PC-9 (cell line): ENCODE measurements at regions not wholly inside any gene's neighbourhood (a gene's known extent, or its start where the extent isn't known, plus 50 kb on each side); places are given as distances from the start of the nearest gene placed in this dataset.

Source experiments
- CTCF ChIP-seq: fragments of 200-600 bp; sonication (generic); conservative IDR thresholded peaks from 2 replicates; pipeline ENCODE4 v1.6.1; 2017; ENCODE audit warnings: mixed run types, antibody characterized with exemption, mild to moderate bottlenecking, moderate library complexity
- EZH2 ChIP-seq: fragments of 200-600 bp; sonication (generic); IDR thresholded peaks from 2 replicates; pipeline ENCODE4 v1.8.0; 2017; ENCODE audit warnings: antibody characterized with exemption, low read depth

DNA sequence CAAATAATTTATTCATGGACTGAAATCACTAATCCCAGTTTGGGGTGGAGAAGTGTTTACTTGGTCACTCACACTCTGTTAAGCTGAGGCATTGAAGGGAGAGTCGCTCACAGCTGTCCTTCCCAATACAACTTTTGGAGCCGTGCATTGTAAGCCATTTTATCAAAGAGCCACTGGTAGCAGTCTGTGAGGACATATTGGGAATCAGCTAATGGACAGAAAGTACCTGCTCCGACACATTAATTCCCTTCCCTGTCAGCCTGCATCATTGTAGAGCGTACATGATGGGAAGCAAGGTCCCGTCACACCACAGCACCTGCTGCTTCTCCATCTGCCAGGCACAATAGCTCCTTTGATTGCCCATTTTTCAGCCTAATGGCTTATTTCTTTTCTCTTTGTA is 643.2 kb downstream of the SQOR start:
- TF ChIP-seq CTCF (no peak), EZH2 (no peak)
